H7 (cell line): ENCODE measurements at regions not wholly inside any gene's neighbourhood (a gene's known extent, or its start where the extent isn't known, plus 50 kb on each side); places are given as distances from the start of the nearest gene placed in this dataset.

ENCODE experiments used
- DNase-seq: peaks from one replicate; pipeline ENCODE4 v3.0.0; 2012
- H3K27me3 ChIP-seq: 2 replicates; pipeline ENCODE4 v1.6.0; 2011; ENCODE audit warnings: mild to moderate bottlenecking, low read length; ENCODE audit not compliant: control insufficient read depth, insufficient read depth
- H3K36me3 ChIP-seq: replicated peaks from 2 replicates; pipeline ENCODE4 v1.5.1; 2011; ENCODE audit warnings: low read length; ENCODE audit not compliant: control insufficient read depth, insufficient read depth
- H3K4me3 ChIP-seq: 2 replicates; pipeline ENCODE4 v1.5.1; 2011; ENCODE audit warnings: low read depth, mild to moderate bottlenecking, control low read depth, low read length, moderate library complexity; ENCODE audit not compliant: insufficient read depth

DNA sequence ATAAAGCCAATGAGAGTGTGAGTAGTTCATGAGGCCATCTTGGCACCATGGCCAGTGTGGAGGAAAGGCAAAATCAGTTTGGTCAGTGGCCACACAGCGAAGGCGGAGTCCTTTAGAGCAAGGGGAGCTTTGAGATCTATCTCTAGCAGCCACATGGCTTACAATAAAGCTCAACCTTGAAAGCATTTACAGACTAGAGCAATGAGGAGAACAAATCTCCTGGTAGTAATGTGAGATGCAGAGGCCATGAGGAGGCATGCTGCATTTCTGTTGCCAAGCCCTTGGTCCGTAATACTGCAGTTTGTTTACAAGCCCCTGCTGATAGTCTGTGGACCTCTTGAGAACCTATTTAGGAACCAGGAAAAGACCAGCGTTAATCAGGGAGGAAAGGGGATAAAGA lies 381.5 kb upstream of the C2CD4B start:
- Histone ChIP-seq H3K36me3 (no peaks in the 10 kb centered on the region), H3K4me3 (no peak overlapping the region), H3K27me3 (no peaks in the 10 kb centered on the region)
- no peak for DNase-seq

DNA sequence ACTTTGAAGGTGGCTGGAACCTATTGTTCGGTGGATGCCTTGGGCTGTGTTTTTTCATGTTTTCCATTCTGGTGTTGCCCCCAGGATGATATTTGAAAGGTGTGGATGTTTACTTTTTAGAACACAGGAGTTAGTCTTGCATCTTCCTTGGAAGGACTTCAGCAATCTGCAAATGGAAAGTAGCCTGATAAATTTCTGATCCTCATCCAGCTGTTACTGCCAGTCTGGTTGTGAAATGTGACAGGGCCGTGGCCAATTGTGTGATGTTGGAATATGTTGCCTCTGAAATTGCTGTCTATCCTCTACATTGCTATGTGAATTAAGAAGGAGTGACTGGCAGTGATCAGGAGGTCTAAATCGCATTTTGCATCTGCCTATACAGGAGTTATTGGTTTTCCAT lies 382.5 kb upstream of the C2CD4B start:
- DNase-seq: no peak
- Histone ChIP-seq H3K36me3 (no peaks in the 10 kb centered on the region), H3K4me3 (no peak overlapping the region), H3K27me3 (no peaks in the 10 kb centered on the region)

DNA sequence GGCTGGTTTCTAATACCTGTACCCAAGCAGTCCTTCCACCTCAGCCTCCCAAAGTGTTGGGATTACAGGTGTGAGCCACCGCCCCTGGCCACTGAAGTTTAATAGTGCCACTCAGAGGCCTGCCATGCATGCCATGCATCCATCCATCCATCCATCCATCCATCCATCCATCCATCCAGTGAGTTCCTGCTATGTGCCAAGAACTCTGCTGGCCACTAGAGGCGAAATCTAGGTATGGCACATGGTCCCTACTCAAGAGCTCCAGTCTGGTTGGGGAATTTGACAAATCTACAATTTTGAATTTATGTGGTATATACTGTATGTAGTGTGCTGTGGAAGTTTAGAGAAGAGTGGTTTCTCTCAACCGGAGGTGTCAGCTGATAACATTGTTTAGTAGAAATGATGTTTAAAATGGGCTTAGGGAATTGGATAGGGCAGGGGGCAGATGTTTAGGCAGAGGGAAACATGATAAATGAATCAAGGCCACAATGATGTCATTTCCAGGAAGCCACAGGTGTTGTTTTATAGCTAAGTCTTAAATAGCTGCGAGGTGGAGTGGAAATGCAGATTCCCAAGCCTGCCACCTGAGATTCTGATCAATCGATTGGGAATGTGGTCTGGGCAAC lies 384.4 kb upstream of the C2CD4B start:
- Histone ChIP-seq H3K4me3 (no peak overlapping the region), H3K27me3 (no peaks in the 10 kb centered on the region), H3K36me3 (no peaks in the 10 kb centered on the region)
- DNase-seq: peak; percentile 50

DNA sequence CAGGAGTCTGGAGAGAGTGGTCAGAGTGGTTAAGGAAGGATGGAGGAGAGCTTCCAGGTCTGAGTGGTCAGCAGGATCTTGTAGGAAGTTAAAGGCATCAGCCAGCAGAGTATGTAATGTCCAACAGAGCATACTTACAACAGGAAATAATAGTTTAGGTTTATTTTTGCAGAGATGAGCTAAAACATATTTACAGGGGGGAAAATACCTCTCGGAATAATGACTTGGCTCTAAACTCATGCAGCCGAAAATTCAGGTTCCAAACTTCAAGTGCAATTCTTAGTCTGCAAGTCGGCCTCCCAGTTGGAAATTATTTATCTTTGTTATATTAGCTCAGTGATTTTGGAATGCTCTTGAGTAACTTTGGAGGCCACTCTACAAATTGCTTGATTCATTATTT lies 385.0 kb upstream of the C2CD4B start:
- no peaks in the 10 kb centered on the region for H3K36me3 ChIP-seq
- no peak for DNase-seq
- H3K27me3 ChIP-seq: no peaks in the 10 kb centered on the region
- no peak overlapping the region for H3K4me3 ChIP-seq

DNA sequence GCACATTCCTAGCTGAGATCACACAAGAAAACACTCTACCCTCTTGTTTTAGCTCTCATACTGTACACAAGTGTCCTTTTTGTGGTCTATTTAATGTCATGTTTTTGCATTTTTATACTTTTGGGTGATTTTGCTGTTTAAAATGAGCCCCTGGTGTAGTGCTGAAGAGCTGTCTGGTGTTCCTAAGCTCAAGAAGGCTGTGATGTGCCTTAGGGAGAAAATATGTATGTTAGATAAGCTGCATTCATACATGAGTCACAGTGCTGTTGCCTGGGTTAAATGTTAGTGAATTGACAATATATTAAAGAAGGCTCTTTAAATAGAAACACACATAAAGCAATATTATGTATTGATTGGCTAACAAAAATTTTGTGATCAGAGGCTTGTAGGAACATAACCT lies 387.4 kb upstream of the C2CD4B start:
- no peaks in the 10 kb centered on the region for H3K27me3 ChIP-seq
- DNase-seq: no peak

DNA sequence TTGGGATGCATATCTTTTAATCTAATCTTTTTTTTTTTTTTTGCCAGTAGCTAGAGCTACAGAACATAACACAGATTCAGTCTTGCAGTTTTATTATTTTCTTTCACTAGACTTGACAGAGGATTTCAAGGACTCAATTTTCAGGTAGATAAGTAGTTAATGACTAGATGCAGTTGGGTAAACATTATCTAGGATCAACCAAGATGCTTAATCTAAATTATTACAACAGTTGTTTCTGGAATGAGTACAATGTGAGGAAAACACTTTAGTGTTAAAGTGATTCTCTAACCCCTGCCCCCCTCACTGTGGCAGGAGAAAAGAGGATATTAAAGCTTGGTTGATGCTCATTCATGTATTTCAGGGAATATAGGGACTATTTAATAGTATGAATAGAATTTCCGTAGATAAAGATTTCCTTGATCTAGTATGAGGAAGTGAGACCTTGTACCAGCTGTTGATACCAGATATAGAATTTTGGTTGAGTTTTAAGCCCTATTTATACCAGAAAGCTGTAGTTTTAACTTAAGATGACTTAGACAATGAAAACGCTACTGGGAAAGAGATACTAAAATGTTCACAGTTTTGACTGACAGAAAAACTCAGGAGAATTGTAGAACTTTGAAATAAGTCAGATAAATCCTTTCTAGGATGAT lies 389.0 kb upstream of the C2CD4B start:
- Histone ChIP-seq H3K36me3 (no peaks in the 10 kb centered on the region), H3K4me3 (no peak overlapping the region), H3K27me3 (no peaks in the 10 kb centered on the region)
- DNase-seq: no peak

More for the DNA sequence above, 387.4 kb upstream of the C2CD4B start:
- Histone ChIP-seq H3K4me3 (no peak overlapping the region), H3K36me3 (no peaks in the 10 kb centered on the region)

DNA sequence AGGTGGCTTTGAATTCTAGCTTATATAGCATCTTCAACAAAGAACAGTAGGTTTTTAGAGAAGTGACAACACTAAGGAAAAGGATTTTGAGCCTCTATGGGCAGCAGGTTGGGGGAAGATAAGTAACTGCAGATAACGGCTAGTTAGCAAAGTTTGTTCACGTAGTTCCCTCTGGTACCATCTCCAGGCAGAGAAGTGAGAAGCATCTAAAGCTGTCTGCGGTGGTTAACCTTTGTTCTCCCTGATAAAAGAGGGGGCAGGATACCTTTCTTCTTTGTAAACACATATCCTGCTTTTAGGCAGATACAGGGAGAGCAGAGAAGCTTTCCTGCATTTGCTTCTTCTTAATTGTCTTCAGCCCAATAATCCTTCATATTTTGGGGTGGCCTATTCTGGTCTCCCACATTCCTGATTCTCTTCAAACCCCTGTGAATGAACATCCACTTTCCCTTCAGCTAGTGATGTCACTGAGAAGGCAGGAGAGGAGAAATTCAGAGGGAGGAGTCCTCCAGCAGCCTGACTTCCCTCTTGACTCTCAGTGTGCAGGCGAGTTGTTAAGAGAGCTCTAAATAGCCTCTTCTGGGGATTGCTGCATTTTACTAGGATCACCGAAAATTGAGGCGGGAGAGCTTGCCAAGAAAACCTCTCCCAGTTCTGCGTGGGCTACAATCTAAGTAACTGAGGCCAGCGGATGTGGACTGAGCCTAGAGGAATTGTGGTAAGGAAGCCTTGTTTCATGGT lies 393.7 kb upstream of the C2CD4B start:
- H3K4me3 ChIP-seq: no peak overlapping the region
- no peaks in the 10 kb centered on the region for H3K27me3 ChIP-seq
- H3K36me3 ChIP-seq: no peaks in the 10 kb centered on the region
- no peak for DNase-seq

DNA sequence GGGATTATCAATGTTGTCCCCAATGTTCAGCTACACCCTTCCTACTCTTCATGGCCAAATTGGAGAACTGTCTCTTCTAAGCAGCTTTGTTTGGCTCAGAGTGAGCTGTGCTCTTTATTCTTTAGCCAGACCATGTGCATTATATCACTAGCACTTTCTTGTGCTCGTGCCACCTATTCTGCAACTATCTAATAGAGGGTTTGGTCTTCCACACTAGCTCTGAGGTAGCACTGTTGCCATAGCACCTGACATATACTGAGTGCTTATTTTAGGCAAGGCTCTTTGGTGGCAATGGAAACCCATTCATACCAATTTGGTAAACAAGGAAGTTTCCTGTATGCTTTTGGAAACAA lies 394.3 kb upstream of the C2CD4B start:
- Histone ChIP-seq H3K27me3 (no peaks in the 10 kb centered on the region), H3K36me3 (no peaks in the 10 kb centered on the region), H3K4me3 (no peak overlapping the region)
- no peak for DNase-seq

DNA sequence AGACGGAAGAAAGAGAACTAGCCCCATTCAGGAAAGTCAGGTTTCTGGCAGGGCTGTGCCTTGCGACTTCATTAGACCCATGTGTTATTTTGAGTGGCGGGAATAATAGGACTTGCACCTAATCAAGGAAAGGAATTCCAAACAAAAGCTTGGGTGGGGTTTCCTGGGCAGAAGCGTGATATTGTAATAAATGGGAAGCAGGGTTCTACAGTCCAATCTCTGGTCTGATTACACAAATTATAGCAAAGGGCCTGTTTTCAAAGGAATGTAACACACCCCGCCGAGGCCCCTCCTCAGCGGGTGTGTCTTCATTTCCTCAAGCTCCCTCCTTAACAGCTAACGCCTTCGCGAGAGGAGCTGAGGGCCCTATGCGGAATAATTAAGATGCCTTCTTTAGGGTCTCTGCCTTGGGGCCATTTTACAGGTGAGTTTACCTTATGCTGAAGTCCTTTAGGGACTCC lies 396.0 kb upstream of the C2CD4B start:
- DNase-seq: no peak
- H3K36me3 ChIP-seq: no peaks in the 10 kb centered on the region
- no peaks in the 10 kb centered on the region for H3K27me3 ChIP-seq
- no peak overlapping the region for H3K4me3 ChIP-seq

DNA sequence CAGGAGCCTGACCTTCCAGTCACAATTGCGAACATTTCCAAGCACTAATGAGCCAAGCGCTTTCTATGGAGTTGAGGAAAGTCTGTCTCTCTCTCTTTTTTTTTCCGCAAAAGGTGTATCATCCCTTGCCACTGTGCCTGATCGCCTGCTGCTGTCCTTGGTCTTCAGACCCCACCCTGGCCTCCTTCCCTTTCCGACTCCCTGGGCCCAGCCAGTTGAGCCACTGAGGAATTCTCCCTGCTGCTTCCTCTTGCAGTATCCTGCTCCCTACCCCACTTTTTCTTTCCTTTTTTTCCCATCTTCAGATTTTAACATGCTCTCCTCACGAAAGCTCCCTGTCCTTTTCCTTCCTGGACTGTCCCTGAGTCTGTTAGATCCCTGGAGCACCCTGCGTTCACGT lies 396.5 kb upstream of the C2CD4B start:
- no peak for DNase-seq
- no peaks in the 10 kb centered on the region for H3K27me3 ChIP-seq

DNA sequence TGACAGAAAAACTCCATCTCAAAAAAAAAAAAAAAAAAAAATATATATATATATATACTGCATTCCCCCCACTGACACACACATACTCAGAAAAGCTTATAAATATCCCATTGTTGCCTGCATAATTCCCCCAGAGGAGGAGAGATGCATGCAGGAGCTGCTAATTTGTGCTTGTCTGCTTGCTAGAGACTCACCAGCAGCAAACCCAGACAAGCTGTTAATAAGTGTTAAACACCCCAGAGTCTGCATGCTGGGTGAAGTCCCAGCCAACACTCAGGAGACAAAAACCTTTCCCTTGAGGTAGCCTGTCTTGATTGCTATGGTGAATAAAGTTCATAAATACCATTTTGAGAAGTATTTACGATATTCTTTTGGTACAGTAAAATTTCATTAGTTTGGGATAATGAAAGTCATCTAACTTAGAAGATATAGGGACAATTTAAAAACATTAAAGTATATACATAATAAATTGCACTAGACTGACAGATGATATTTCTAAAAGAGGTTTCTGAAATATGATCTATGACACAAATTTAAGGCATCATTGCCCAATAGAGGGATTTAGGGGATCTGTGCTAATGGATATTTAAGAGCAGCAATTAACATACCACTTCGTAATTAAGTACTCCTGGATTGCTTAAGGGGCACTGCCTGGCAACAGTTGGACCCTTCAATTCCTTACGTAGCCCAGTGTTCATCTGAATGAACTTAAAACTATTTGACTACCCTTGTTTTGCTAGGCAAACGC lies 400.0 kb upstream of the C2CD4B start:
- Histone ChIP-seq H3K4me3 (no peak overlapping the region), H3K36me3 (no peaks in the 10 kb centered on the region), H3K27me3 (no peaks in the 10 kb centered on the region)
- DNase-seq: no peak

More for the DNA sequence above, 396.5 kb upstream of the C2CD4B start:
- H3K4me3 ChIP-seq: no peak overlapping the region
- no peaks in the 10 kb centered on the region for H3K36me3 ChIP-seq

DNA sequence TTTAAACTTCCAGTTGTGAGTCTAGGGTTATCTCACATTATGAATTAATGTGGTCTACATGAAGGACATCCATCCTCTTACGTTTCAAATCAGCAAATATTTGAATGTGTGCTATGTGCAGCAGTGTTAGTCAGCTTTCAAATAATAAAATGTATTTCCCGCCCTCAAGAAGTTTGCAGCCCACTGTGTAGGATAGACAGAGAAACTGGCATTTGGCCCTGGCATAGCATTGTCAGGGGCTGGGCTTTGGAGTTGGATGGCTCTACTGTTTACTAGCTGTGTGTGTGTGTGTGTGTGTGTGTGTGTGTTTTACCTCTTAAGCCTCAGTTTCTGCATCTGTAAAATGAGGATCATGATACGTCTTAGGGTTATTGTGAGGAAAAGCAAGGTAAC lies 400.5 kb upstream of the C2CD4B start:
- no peaks in the 10 kb centered on the region for H3K27me3 ChIP-seq
- no peak for DNase-seq
- H3K4me3 ChIP-seq: no peak overlapping the region
- no peaks in the 10 kb centered on the region for H3K36me3 ChIP-seq

DNA sequence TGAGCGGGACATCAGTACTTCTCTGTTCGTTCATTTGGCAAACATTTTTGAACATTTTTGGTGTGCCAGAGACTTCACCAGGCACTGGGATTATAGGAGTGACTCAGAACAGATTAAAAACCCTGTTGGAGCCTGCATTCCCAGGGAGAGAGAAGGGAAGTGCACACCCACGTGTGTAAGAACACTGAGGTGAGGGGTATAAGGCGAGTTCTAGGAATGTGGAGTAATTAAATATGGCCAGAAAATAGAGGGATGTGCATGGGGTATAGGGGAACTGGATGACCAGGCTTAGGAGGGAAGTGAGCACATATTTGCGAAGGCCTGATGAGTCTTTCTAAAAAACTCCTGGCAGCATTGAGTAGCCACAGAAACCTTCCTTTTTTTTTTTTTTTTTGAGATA lies 401.2 kb upstream of the C2CD4B start:
- DNase-seq: no peak

DNA sequence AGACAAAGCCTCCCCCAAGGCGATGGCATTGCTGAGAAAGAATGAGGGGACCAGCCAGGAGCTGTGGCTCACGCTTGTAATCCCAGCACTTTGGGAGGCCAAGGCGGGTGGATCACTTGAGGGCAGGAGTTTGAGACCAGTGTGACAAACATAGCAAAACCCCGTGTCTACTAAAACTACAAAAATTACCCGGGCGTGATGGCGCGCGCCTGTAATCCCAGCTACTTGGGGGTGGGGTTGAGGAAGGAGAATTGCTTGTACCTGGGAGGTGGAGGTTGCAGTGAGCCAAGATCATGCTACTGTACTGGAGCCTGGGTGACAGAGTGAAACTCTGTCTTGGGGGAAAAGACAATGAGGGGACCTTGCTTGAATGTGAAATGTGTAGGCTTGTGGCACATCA lies 402.4 kb upstream of the C2CD4B start:
- no peak for DNase-seq
- Histone ChIP-seq H3K27me3 (no peaks in the 10 kb centered on the region), H3K36me3 (no peaks in the 10 kb centered on the region), H3K4me3 (no peak overlapping the region)

More for the DNA sequence above, 401.2 kb upstream of the C2CD4B start:
- H3K27me3 ChIP-seq: no peaks in the 10 kb centered on the region
- no peaks in the 10 kb centered on the region for H3K36me3 ChIP-seq
- H3K4me3 ChIP-seq: no peak overlapping the region

DNA sequence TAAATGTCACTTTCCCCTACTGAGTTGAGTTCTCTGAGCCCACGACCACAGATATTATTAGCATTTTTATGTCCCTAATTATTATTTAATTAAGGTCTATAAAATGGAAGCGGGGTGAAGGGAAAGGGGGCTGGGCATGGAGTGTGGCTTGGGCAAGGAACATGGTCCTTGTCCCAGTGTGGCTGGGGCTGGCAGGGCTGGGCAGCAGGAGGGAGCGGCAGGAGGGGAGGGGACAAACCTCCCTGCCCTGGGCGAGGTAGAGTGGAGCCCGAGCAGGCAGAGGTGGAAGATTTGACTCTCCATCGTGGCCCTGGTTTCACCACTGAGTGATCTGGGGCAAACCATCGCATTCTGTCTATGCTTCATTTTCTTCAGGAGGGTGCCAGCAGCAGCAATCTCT lies 402.9 kb upstream of the C2CD4B start:
- Histone ChIP-seq H3K27me3 (no peaks in the 10 kb centered on the region), H3K4me3 (no peak overlapping the region), H3K36me3 (no peaks in the 10 kb centered on the region)
- DNase-seq: no peak
